Parathyroid adenoma (tissue), 2 donors: ENCODE measurements at regions not wholly inside any gene's neighbourhood (a gene's known extent, or its start where the extent isn't known, plus 50 kb on each side); places are given as distances from the start of the nearest gene placed in this dataset.

Experiments used
- H2AFZ ChIP-seq: fragments of 300-600 bp; sonication (generic); one replicate; pipeline ENCODE4 v1.7.0; 2017; ENCODE audit warnings: antibody characterized with exemption, mild to moderate bottlenecking
- H3K27ac ChIP-seq: fragments of 300-600 bp; sonication (generic); one replicate; pipeline ENCODE4 v1.7.0; 2017
- H3K27me3 ChIP-seq: fragments of 300-600 bp; sonication (generic); one replicate; pipeline ENCODE4 v1.7.0; 2017; ENCODE audit warnings: low read length; ENCODE audit not compliant: control insufficient read depth, insufficient read depth
- H3K36me3 ChIP-seq: fragments of 300-600 bp; sonication (generic); one replicate; pipeline ENCODE4 v1.7.0; 2017; ENCODE audit warnings: low read length; ENCODE audit not compliant: control insufficient read depth, insufficient read depth
- H3K4me1 ChIP-seq: fragments of 300-600 bp; sonication (generic); one replicate; pipeline ENCODE4 v1.7.0; 2017; ENCODE audit warnings: control low read depth
- H3K4me2 ChIP-seq: fragments of 300-600 bp; sonication (generic); one replicate; pipeline ENCODE4 v1.7.0; 2017; ENCODE audit warnings: low read length
- H3K4me3 ChIP-seq: fragments of 300-600 bp; sonication (generic); one replicate; pipeline ENCODE4 v1.7.0; 2017; ENCODE audit warnings: low read depth, low read length
- H3K79me2 ChIP-seq: fragments of 300-600 bp; sonication (generic); one replicate; pipeline ENCODE4 v1.7.0; 2017; ENCODE audit warnings: control low read depth
- H3K9ac ChIP-seq: fragments of 300-600 bp; sonication (generic); one replicate; pipeline ENCODE4 v1.7.0; 2017; ENCODE audit warnings: mild to moderate bottlenecking
- H3K9me3 ChIP-seq: fragments of 300-600 bp; sonication (generic); one replicate; pipeline ENCODE4 v1.7.0; 2017; ENCODE audit warnings: low read length; ENCODE audit not compliant: control insufficient read depth
- CTCF ChIP-seq: fragments of 300-600 bp; sonication (generic); IDR thresholded peaks from one replicate; pipeline ENCODE4 v1.7.0; 2017; ENCODE audit warnings: antibody characterized with exemption, mild to moderate bottlenecking
- donor health status: primary hyperparathyroidism.

- Histone ChIP-seq H2AFZ (no peak overlapping the region), H3K79me2 (no peaks in the 10 kb centered on the region), H3K4me3 (no peak overlapping the region), H3K9me3 (no peaks in the 10 kb centered on the region), H3K9ac (no peak overlapping the region), H3K27me3 (no peaks in the 10 kb centered on the region), H3K36me3 (no peaks in the 10 kb centered on the region), H3K27ac (no peak overlapping the region), H3K4me1 (no peaks in the 10 kb centered on the region), H3K4me2 (no peak overlapping the region)
- no peak for TF ChIP-seq CTCF
These were observed 409.2 kb upstream of the FGF13 start for GRCh38 chrX:139120760-139121159.

- H3K9me3 ChIP-seq: no peaks in the 10 kb centered on the region
- TF ChIP-seq CTCF: no peak
- H3K36me3 ChIP-seq: no peaks in the 10 kb centered on the region
- H3K4me1 ChIP-seq: no peaks in the 10 kb centered on the region
- H3K4me3 ChIP-seq: no peak overlapping the region
- no peak overlapping the region for H2AFZ ChIP-seq
- no peak overlapping the region for H3K27ac ChIP-seq
- H3K4me2 ChIP-seq: no peak overlapping the region
- H3K27me3 ChIP-seq: no peaks in the 10 kb centered on the region
- no peak overlapping the region for H3K9ac ChIP-seq
- no peaks in the 10 kb centered on the region for H3K79me2 ChIP-seq
These were observed 402.2 kb upstream of the FGF13 start for GRCh38 chrX:139113708-139114107.

- no peak overlapping the region for H2AFZ ChIP-seq
- H3K4me2 ChIP-seq: no peak overlapping the region
- H3K9ac ChIP-seq: no peak overlapping the region
- H3K27me3 ChIP-seq: no peaks in the 10 kb centered on the region
- H3K4me3 ChIP-seq: no peak overlapping the region
- TF ChIP-seq CTCF: no peak
- no peaks in the 10 kb centered on the region for H3K36me3 ChIP-seq
- no peaks in the 10 kb centered on the region for H3K4me1 ChIP-seq
- no peaks in the 10 kb centered on the region for H3K79me2 ChIP-seq
- H3K27ac ChIP-seq: no peak overlapping the region
- H3K9me3 ChIP-seq: no peaks in the 10 kb centered on the region
These were observed 400.9 kb upstream of the FGF13 start for GRCh38 chrX:139112432-139112831.

GRCh38 chrX:139106069-139106468, 394.6 kb upstream of the FGF13 start:
- Histone ChIP-seq H2AFZ (no peak overlapping the region), H3K27ac (no peak overlapping the region), H3K4me2 (no peak overlapping the region), H3K9me3 (no peaks in the 10 kb centered on the region), H3K9ac (no peak overlapping the region), H3K27me3 (no peaks in the 10 kb centered on the region), H3K36me3 (no peaks in the 10 kb centered on the region), H3K4me1 (no peaks in the 10 kb centered on the region), H3K79me2 (no peaks in the 10 kb centered on the region), H3K4me3 (no peak overlapping the region)
- no peak for TF ChIP-seq CTCF

GRCh38 chrX:139094671-139095592, 383.4 kb upstream of the FGF13 start:
- no peaks in the 10 kb centered on the region for H3K79me2 ChIP-seq
- no peak overlapping the region for H3K27ac ChIP-seq
- H3K36me3 ChIP-seq: no peaks in the 10 kb centered on the region
- H3K9ac ChIP-seq: no peak overlapping the region
- no peaks in the 10 kb centered on the region for H3K9me3 ChIP-seq
- H3K27me3 ChIP-seq: no peaks in the 10 kb centered on the region
- H3K4me2 ChIP-seq: no peak overlapping the region
- no peak overlapping the region for H2AFZ ChIP-seq
- H3K4me1 ChIP-seq: no peaks in the 10 kb centered on the region
- no peak for TF ChIP-seq CTCF
- no peak overlapping the region for H3K4me3 ChIP-seq
